HG02884 (cell line): ENCODE measurements at regions not wholly inside any gene's neighbourhood (a gene's known extent, or its start where the extent isn't known, plus 50 kb on each side); places are given as distances from the start of the nearest gene placed in this dataset.

ENCODE experiments used
- ATAC-seq: cut with Tn5 transposase; IDR thresholded peaks from one replicate; pipeline ENCODE4 v1.9.1; 2021; ENCODE audit warnings: mild to moderate bottlenecking, moderate library complexity; ENCODE audit not compliant: unreplicated experiment

DNA sequence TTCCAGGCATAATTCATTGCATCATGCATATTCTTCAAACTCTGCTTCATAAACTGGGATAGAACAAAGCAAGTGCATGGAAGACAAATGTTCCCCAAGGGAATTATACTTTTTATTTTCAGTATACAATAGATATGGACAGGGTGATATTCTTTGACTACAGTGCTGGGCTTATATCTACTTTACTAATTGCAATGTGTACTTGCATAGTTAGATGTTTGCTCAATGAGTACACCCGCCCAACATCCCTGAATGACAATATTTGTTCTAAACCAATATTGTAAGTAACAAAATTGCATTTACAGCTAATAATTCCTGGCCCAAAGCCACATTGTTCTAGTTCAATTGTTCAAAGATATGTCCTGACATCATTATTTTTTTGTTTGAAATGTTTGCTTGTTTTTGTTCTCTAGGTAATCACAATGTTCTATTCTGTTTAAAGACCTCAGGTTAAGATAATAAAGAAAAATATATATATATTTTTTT, 171.4 kb downstream of the PTN start:
- no peak for ATAC-seq

- no peak for ATAC-seq
Measured at GRCh38 chr7:137169282-137169698, 174.2 kb downstream of the PTN start.

DNA sequence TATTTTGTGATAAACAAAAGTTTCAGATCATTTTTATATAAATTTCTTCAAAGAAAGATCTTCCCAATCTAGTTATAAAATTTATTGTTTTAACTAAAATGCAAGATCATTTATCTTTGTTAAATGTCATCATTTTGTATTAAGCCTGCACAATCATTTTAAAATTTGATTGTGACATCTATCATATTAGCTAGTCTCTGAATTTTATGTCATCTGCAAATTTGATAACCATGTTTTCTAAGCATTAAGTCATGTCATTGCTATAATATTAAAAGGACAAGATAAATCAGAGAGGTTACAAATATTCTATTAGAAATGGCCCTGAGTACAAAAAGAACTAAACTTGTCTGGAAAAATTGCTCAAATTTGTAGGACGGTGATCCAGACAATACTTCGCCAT, 175.9 kb downstream of the PTN start:
- no peak for ATAC-seq

GRCh38 chr7:137166363-137166762, 177.2 kb downstream of the PTN start:
- no peak for ATAC-seq

- ATAC-seq, result no peak
Measured at GRCh38 chr7:137165786-137166185, 177.7 kb downstream of the PTN start.

DNA sequence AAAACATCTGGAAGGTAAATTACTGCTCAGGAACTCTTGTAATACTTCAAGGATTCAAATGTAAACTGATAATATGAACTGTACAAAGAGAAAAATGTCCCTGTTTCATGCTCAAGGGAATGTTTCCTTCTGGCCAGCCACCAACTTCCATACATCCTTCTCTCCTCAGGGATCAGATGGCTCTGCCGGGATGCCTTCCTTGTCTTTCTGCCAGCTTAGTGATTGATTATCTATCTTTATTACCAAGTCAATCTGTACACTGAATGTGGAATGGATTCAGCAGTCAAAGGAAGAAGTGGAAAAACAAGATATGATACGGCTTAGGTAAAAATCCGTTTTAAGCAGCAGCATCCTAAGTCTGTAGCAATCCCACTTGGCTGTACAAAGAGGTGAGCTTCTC, 178.3 kb downstream of the PTN start:
- no peak for ATAC-seq

DNA sequence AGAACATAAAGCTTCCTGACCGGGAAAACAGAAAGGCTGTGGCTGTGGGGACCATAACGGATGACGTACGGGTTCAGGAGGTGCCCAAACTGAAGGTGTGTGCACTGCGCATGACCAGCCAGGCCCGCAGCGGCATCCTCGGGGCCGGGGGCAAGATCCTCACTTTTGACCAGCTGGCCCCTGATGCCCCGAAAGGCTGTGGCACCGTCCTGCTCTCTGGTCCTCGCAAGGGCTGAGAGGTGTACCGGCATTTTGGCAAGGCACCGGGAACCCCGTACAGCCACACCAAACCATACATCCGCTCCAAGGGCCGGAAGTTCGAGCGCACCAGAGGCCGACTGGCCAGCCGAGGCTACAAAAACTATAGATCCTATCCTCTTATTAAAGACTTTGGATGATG, 179.3 kb downstream of the PTN start:
- ATAC-seq, result no peak

DNA sequence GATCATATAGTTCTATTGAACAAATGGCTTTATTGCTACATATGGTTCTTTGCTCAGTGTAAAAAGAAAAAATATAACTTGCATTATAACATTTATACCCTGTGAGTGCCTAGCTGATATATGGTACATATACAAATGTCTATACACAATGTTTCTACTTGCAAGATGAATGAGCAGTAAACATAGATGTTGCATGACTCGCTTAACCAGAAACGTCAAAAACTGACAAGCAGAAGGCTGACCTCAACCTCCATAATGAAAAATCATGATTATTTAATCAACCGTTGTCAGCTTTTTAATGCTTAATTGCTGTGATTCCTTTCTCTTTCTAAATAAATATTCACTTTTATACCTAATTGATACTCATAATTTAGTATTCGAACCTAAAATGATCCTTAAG, 183.3 kb downstream of the PTN start:
- no peak for ATAC-seq

DNA sequence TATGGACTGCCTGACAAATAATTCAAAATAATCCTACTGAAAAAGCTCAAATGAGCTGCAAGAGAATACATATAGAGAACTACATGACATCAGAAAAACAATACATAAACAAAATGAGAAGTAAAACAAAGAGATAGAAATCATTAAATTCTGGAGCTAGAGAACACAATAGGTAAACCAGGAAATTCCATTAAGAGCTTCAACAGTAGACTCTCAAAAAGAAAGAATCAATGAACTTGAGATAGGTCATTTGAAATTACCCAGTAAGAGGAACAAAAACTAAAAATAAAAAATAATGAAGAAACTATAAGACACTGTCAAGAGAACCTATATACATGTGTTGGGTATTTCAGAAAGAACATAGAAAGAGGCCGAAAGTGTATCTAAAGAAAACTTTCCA, 186.3 kb downstream of the PTN start:
- no peak for ATAC-seq

- no peak for ATAC-seq
Measured at GRCh38 chr7:137151690-137152052, 191.9 kb downstream of the PTN start.

DNA sequence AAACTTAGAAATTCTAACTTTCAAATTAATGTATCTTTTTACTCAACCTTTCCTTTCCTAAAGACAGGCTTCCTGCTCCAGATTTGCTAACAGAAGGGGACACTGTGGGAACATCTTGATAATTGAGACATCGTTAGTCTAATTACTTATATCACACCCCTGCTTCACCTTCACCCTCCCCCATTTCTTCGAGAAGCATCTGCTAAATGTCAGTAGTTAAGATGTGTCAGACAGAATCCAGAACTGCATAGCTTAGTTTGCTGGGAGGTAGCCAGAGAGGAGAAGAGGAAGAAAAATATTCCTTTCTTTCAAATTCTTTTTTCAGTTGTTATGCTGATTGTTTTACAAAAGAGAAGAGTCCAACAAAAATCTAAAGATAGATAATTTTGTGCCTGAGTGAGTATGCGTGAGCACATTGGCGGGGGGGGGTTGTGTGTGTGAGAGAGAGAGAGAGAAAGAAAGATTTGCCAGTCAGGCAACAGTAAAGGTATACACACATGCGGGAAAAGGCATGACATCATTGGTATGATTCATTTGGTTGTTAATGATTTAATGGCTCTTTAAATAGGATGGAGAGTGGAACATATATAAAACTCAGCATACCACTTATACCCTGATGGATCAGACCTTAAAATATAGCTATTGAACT, 192.4 kb downstream of the PTN start:
- ATAC-seq, result no peak

DNA sequence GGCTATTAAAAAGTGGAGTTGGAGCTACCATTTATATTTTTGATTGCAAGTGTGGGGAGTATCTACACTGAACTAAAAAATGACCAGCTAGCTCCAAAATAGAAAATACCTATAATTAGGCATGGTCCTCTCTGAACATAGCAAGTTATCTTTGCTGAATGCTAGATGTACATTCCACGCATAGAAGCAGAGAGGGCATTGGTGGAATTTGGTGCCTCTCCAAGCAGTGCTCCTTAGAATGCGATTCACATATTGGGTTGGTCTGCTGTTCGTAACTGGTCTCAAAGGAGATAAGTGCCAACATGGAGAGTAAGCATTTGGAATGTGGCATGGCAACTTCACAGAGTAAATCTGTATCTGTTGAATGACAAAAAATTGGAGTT, 196.2 kb downstream of the PTN start:
- ATAC-seq, result no peak

DNA sequence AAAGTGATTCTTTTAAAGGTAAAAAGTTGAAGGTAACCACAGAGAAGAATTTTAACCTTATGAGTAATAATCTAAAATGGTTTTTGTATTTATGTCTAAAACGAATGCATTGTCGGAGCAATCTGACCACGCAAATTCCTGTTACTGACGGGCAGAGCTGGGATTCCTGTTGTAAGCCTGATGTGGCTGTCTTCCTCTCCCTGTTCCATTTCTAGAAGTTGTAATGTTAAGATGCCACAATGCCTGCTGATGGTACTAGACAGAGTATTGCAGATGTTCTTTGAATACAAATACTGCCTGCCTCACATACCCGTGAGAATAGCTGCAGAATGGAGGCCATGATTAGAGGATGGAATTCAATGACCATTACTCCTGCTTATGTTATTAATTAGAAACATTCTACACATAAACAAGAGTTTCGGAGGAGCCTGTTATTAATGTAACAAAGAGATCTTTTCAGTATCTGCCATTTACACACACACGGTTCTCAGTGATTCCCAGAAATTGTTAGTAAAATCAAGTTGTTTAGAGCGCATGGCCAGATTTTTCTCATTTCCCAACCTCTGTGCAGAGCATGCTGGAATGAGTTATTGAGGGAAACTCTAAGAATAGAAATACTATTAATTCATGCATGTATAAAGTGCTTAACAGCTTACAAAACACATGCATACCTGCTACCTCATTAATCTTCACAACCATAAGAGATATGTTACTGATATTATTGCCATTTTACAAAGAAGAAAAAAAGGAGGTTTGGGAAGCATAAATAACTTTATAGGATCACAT, 196.8 kb downstream of the PTN start:
- ATAC-seq, result no peak

DNA sequence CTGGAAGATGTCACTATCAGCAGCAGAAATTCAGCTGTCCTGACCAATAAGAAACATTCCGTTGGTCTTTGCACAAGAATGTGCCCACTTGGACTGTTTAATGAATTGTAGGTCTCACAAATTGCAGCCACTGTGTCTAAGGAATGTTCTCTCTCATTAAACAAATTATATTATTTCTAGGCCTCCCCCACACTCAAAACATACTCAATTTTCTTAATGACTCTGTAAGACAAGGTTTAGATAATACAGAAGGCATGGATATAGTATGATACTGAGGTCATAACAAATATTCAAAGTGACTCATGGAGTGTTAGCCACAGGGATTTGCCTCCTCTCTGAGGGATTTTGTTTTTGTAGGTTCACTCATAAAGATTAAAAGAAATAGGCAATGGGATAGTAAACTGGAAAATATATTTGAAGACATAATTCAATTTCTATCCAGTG, 197.5 kb downstream of the PTN start:
- no peak for ATAC-seq

- ATAC-seq, result no peak
Measured at GRCh38 chr7:137142376-137142775, 201.2 kb downstream of the PTN start.

GRCh38 chr7:137135654-137136350, 207.7 kb downstream of the PTN start:
- no peak for ATAC-seq

DNA sequence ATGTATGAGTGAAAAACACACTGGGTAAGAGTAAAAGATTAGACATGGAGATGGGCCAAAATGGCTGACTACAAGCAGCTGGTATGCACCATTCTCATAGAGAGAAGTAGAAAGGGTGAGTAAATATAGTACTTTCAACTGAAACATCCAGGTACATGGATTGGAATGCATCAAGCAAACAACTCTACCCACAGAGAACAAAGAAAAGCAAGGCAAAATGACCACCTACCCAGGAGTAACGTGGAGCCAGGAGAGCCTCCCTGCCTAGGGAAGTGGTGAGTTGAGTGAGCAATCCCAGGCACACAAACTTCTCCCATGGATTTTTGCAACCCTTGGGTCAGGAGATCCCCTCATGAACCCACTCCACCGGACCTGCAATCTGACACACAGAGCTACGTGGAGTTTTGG, 212.8 kb downstream of the PTN start:
- no peak for ATAC-seq

DNA sequence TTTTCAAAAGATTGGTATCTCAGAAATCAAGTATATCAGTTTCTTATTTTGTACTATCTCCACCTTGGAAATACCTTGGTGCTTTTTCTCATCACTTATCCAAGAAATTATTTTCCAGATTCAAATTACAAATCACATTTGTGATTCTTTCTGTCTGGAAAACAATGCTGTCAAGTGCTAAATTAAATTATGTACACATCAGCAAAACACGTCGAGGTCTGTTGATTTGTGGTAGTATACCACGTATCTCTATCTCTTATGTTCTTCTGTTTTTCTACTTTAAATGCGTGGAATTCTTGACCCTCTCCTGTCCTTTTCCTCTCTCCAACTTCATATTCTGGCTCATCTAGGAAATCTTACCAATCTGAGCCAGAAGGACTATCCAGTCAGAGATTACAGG, 214.5 kb downstream of the PTN start:
- ATAC-seq, result no peak

DNA sequence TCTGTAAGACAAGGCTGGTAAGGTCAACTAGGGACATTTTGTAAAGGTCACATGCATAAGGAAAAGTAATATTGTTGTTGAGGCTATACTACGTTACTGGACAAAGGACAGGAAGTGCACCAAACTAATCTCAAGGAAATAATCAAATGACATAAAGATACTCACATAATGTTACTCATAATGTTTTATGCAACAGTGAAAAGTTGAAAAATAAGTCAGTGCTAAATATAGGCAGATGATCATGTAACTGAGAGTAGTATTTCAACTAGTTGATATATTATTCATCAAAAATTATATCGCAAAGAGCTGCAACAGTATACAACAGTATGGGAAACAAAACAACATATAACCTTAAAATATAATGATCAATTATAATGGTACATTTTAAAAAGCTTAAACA, 215.7 kb downstream of the PTN start:
- no peak for ATAC-seq

GRCh38 chr7:137127058-137127457, 216.5 kb downstream of the PTN start:
- no peak for ATAC-seq

GRCh38 chr7:137122145-137122544, 221.4 kb downstream of the PTN start:
- no peak for ATAC-seq

GRCh38 chr7:137120690-137121089, 222.8 kb downstream of the PTN start:
- ATAC-seq, result peak; percentile 92
